Heart left ventricle (tissue), 16 donors: ENCODE measurements at regions not wholly inside any gene's neighbourhood (a gene's known extent, or its start where the extent isn't known, plus 50 kb on each side); places are given as distances from the start of the nearest gene placed in this dataset.
A peak's percentile ranks its signal among the peaks of the same experiment; 100 is the strongest.

ENCODE experiments used
- ATAC-seq, 4 donors: fragments of 200-7000 bp; cut with Tn5 transposase; one replicate each; pipeline ENCODE4 v1.9.1; 2020 to 2022; ENCODE audit warnings: moderate library complexity in 4 of 4, mild to moderate bottlenecking in 3 of 4, moderate number of reproducible peaks in 1 of 4
- DNase-seq, 5 donors: peaks; one replicate each; pipeline ENCODE4 v3.0.0-alpha.2; 2020
- H3K27ac ChIP-seq, 12 donors: fragments of 200-600 bp; sonication (generic) in 4 of 12; one replicate each; pipeline versions ENCODE4 v1.5.0 to v1.8.0; 2016 to 2022; ENCODE audit warnings: mild to moderate bottlenecking in 2 of 12
- H3K27me3 ChIP-seq, 9 donors: fragments of 200-600 bp; sonication (generic) in 2 of 9; one replicate each; pipeline versions ENCODE4 v1.5.1 to v1.8.0; 2016 to 2022; ENCODE audit warnings: mild to moderate bottlenecking in 3 of 9
- H3K36me3 ChIP-seq, 9 donors: fragments of 200-600 bp; sonication (generic) in 2 of 9; one replicate each; pipeline versions ENCODE4 v1.5.0 to v1.8.0; 2018 to 2022; ENCODE audit warnings: mild to moderate bottlenecking in 2 of 9
- H3K4me1 ChIP-seq, 12 donors: fragments of 200-600 bp; sonication (generic) in 4 of 12; one replicate each; pipeline versions ENCODE4 v1.5.0 to v1.8.0; 2016 to 2022; ENCODE audit warnings: mild to moderate bottlenecking in 3 of 12
- H3K4me3 ChIP-seq, 12 donors: fragments of 200-600 bp; sonication (generic) in 4 of 12; one replicate each; pipeline versions ENCODE4 v1.5.0 to v1.8.0; 2017 to 2022; ENCODE audit warnings: mild to moderate bottlenecking in 9 of 12, moderate library complexity in 4 of 12
- H3K9me3 ChIP-seq, 12 donors: fragments of 200-600 bp; sonication (generic) in 4 of 12; one replicate each; pipeline versions ENCODE4 v1.5.0 to v1.8.0; 2016 to 2022; ENCODE audit warnings: mild to moderate bottlenecking in 1 of 12
- CTCF ChIP-seq, 12 donors: fragments of 200-600 bp; sonication (generic) in 4 of 12; IDR thresholded peaks; one replicate each; pipeline versions ENCODE4 v1.5.0 to v1.8.0; 2018 to 2022; ENCODE audit warnings: antibody characterized with exemption in 12 of 12, mild to moderate bottlenecking in 5 of 12
- POLR2A ChIP-seq, 2 donors: fragments of 450-650 bp; IDR thresholded peaks; one replicate each; pipeline ENCODE4 v1.6.1; 2017; ENCODE audit warnings: antibody characterized with exemption in 2 of 2, mild to moderate bottlenecking in 2 of 2, moderate library complexity in 2 of 2
- WGBS, 4 donors: extraction: QIAGEN DNeasy Blood & Tissue Kit in 2 of 4; methylation state at CpG; one replicate each; pipeline versions ENCODE4 v1.1.5 to v1.1.7; 2013 to 2018; 5-methylcytosine and 5-hydroxymethylcytosine counted together
- intact Hi-C, 10 donors: fragments of 100-400 bp; cut with DNase I; formaldehyde crosslinking; loops; one replicate each; pipeline versions ENCODE4 v1.11.1 to v1.14.2; 2022
- donor health status: ischemic (EF 13 %, LVEDD 7.1; RV severe dilation, severe dysfunction).
- donor health status: healthy with polysubstance abuse.
- donor health status: DM: no; HTN: yes; CAD: no.
- donor health status: DM: no; HTN: no; CAD: no.
- donor health status: ischemic (EF 25% LVEDD 6.9; RV normal size, moderate dysfunction).
- donor health status: ischemic (EF 25% LVEDD 5.7; RV mildly dilated, moderate dysfunction).
- donor health status: healthy.
- donor health status: DM: yes; HTN: yes; CAD: no.
- donor health status: ischemic (EF 35%, LVEDD 5.7; RV mildly dilated, moderate dysfunction).
- donor health status: nonischemic (EF 11% LVEDD 7.7; RV severe dilation, severe dysfunction).
- donor health status: DM: yes; HTN: yes; CAD: no.
- donor health status: PGD.
- donor health status: ischemic (EF 29% LVEDD 5.4; RV normal size, mild dysfunction).
- donor health status: nonischemic (EF 23%, LVEDD 6.1; RV moderate dilation, normal function).

GRCh38 chr9:8232726-8233125 lies 433.1 kb upstream of the DMAC1 start:
- peak in 1 of 4 donors; percentile 22 for ATAC-seq
- intact Hi-C loops, result loop anchor here in 1 of 10 donors (10.0 kb wide), 1 partner anchor 162 kb away; no protein-coding TSS in a partner anchor

GRCh38 chr9:8229226-8229625 lies 429.6 kb upstream of the DMAC1 start:
- no peak for ATAC-seq

More at GRCh38 chr9:8232726-8233125, 433.1 kb upstream of the DMAC1 start:
- Histone ChIP-seq H3K4me1 (peaks cover 0 to 8% (median 0%) of the 10 kb centered on the region in 12 donors), H3K27ac (no peak overlapping the region), H3K27me3 (no peaks in the 10 kb centered on the region), H3K4me3 (no peak overlapping the region), H3K36me3 (no peaks in the 10 kb centered on the region), H3K9me3 (no peaks in the 10 kb centered on the region)
- 73 to 89% (median 77%) methylated on average over 2 of the region's 2 CpGs for WGBS, 4 donors
- no peak for DNase-seq
- TF ChIP-seq POLR2A (IDR thresholded peaks at IDR 0.05) (no peak), CTCF (IDR thresholded peaks at IDR 0.05) (no peak)

GRCh38 chr9:8224381-8224801 lies 424.8 kb upstream of the DMAC1 start:
- DNase-seq, result no peak
- no peak for TF ChIP-seq POLR2A (IDR thresholded peaks at IDR 0.05)
- TF ChIP-seq CTCF (IDR thresholded peaks at IDR 0.05), result no peak
- 51 to 76% (median 62%) methylated on average over 4 of the region's 4 CpGs for whole genome bisulfite sequencing, 4 donors
- Histone ChIP-seq H3K36me3 (no peaks in the 10 kb centered on the region), H3K4me1 (no peaks in the 10 kb centered on the region), H3K4me3 (no peak overlapping the region), H3K27me3 (no peaks in the 10 kb centered on the region), H3K9me3 (no peaks in the 10 kb centered on the region), H3K27ac (no peak overlapping the region)
- ATAC-seq, result no peak
- intact Hi-C loops, result no loop called here

More at GRCh38 chr9:8229226-8229625, 429.6 kb upstream of the DMAC1 start:
- Histone ChIP-seq H3K4me3 (no peak overlapping the region), H3K4me1 (peaks cover 0 to 8% (median 0%) of the 10 kb centered on the region in 12 donors), H3K9me3 (no peaks in the 10 kb centered on the region), H3K27ac (no peak overlapping the region), H3K27me3 (no peaks in the 10 kb centered on the region), H3K36me3 (no peaks in the 10 kb centered on the region)
- no peak for TF ChIP-seq POLR2A (IDR thresholded peaks at IDR 0.05)
- WGBS, 4 donors, result 85 to 90% (median 87%) methylated on average over 4 of the region's 4 CpGs
- no peak for DNase-seq
- intact Hi-C loops, result no loop called here

GRCh38 chr9:8223861-8224260 lies 424.3 kb upstream of the DMAC1 start:
- Histone ChIP-seq H3K4me1 (no peaks in the 10 kb centered on the region), H3K36me3 (no peaks in the 10 kb centered on the region), H3K4me3 (no peak overlapping the region), H3K27ac (no peak overlapping the region), H3K9me3 (no peaks in the 10 kb centered on the region), H3K27me3 (no peaks in the 10 kb centered on the region)
- WGBS, 4 donors, result 56 to 90% (median 81%) methylated on average over 1 of the region's 1 CpG
- no peak for TF ChIP-seq POLR2A (IDR thresholded peaks at IDR 0.05)
- TF ChIP-seq CTCF (IDR thresholded peaks at IDR 0.05), result no peak
- DNase-seq, result no peak
- ATAC-seq, result no peak
- intact Hi-C loops, result no loop called here

GRCh38 chr9:8221462-8221861 lies 421.9 kb upstream of the DMAC1 start:
- Histone ChIP-seq H3K27ac (no peak overlapping the region), H3K9me3 (peaks cover 0 to 5% (median 0%) of the 10 kb centered on the region in 12 donors), H3K4me3 (no peak overlapping the region), H3K4me1 (no peaks in the 10 kb centered on the region), H3K36me3 (no peaks in the 10 kb centered on the region), H3K27me3 (no peaks in the 10 kb centered on the region)
- no peak for DNase-seq
- no peak for ATAC-seq
- TF ChIP-seq POLR2A (IDR thresholded peaks at IDR 0.05), result no peak
- no peak for TF ChIP-seq CTCF (IDR thresholded peaks at IDR 0.05)
- intact Hi-C loops, result no loop called here
- 34 to 58% (median 44%) methylated on average over 4 of the region's 4 CpGs for WGBS, 4 donors
